DND-41 (cell line): ENCODE measurements at regions not wholly inside any gene's neighbourhood (a gene's known extent, or its start where the extent isn't known, plus 50 kb on each side); places are given as distances from the start of the nearest gene placed in this dataset.

ENCODE experiments used
- ATAC-seq: fragments of 200-7000 bp; cut with Tn5 transposase; 3 replicates; pipeline ENCODE4 v1.9.1; 2021; ENCODE audit warnings: low read depth; ENCODE audit not compliant: insufficient read depth
- DNase-seq: peaks from one replicate; pipeline ENCODE4 v3.0.0-alpha.2; 2020
- H2AFZ ChIP-seq: 2 replicates; pipeline ENCODE4 v1.6.0; 2012; ENCODE audit warnings: low read depth, low read length
- H3K27ac ChIP-seq: 2 replicates; pipeline ENCODE4 v1.5.1; 2012; ENCODE audit warnings: low read length, inconsistent platforms
- H3K27me3 ChIP-seq: fragments of 200-600 bp; sonication (generic); 2 replicates; pipeline ENCODE4 v1.6.0; 2012; ENCODE audit warnings: low read length, mild to moderate bottlenecking, inconsistent platforms; ENCODE audit not compliant: insufficient read depth, poor library complexity
- H3K36me3 ChIP-seq: 2 replicates; pipeline ENCODE4 v1.5.1; 2012; ENCODE audit warnings: low read length, inconsistent platforms; ENCODE audit not compliant: insufficient read depth
- H3K4me1 ChIP-seq: 2 replicates; pipeline ENCODE4 v1.5.1; 2012; ENCODE audit warnings: mild to moderate bottlenecking, low read length; ENCODE audit not compliant: insufficient read depth
- H3K4me2 ChIP-seq: 2 replicates; pipeline ENCODE4 v1.6.0; 2012; ENCODE audit warnings: mild to moderate bottlenecking, moderate library complexity, low read length, inconsistent platforms; ENCODE audit not compliant: insufficient read depth
- H3K4me3 ChIP-seq, 2 experiments: fragments of 200-600 bp in 1 of 2; shearing (Covaris generic) in 1 of 2; 2 replicates each; pipeline ENCODE4 v1.5.1; 2012 to 2016; ENCODE audit warnings: inconsistent platforms in 2 of 2, low read length in 2 of 2, mild to moderate bottlenecking in 2 of 2, low read depth in 1 of 2, moderate library complexity in 1 of 2
- H3K79me2 ChIP-seq: 2 replicates; pipeline ENCODE4 v1.6.0; 2012; ENCODE audit warnings: low read length, inconsistent platforms; ENCODE audit not compliant: insufficient read depth
- H3K9ac ChIP-seq: 2 replicates; pipeline ENCODE4 v1.6.0; 2012; ENCODE audit warnings: low read depth, mild to moderate bottlenecking, inconsistent platforms, low read length, moderate library complexity
- H3K9me3 ChIP-seq: 2 replicates; pipeline ENCODE4 v1.5.1; 2012; ENCODE audit warnings: low read length, moderate library complexity, mild to moderate bottlenecking, inconsistent platforms; ENCODE audit not compliant: insufficient read depth, severe bottlenecking
- H4K20me1 ChIP-seq: 2 replicates; pipeline ENCODE4 v1.6.0; 2012; ENCODE audit warnings: low read length; ENCODE audit not compliant: insufficient read depth
- CTCF ChIP-seq: IDR thresholded peaks from 2 replicates; pipeline ENCODE4 v1.5.1; 2012; ENCODE audit warnings: borderline replicate concordance, low read length, moderate library complexity, mild to moderate bottlenecking; ENCODE audit not compliant: poor library complexity, severe bottlenecking; ENCODE audit errors: extremely low read depth
- EZH2 ChIP-seq: IDR thresholded peaks from 3 replicates; pipeline ENCODE4 v1.6.1; 2012; ENCODE audit warnings: borderline replicate concordance, low read depth, mild to moderate bottlenecking, moderate library complexity, low read length, inconsistent platforms; ENCODE audit not compliant: severe bottlenecking

- no peak overlapping the region for H3K4me3 ChIP-seq
- H2AFZ ChIP-seq: no peak overlapping the region
- no peaks in the 10 kb centered on the region for H3K9me3 ChIP-seq
- no peak overlapping the region for H3K4me2 ChIP-seq
- ATAC-seq (no peak), DNase-seq (no peak)
- H3K27me3 ChIP-seq: no peaks in the 10 kb centered on the region
- no peaks in the 10 kb centered on the region for H3K36me3 ChIP-seq
- no peak overlapping the region for H3K27ac ChIP-seq
- H4K20me1 ChIP-seq: no peaks in the 10 kb centered on the region
- H3K4me1 ChIP-seq: no peaks in the 10 kb centered on the region
- no peaks in the 10 kb centered on the region for H3K79me2 ChIP-seq
- no peak overlapping the region for H3K9ac ChIP-seq
- no peak for TF ChIP-seq CTCF
- TF ChIP-seq EZH2: no peak
Observed at GRCh38 chr10:3396116-3396515, 223.5 kb upstream of the PITRM1 start.

- Histone ChIP-seq H3K79me2 (no peaks in the 10 kb centered on the region), H2AFZ (no peak overlapping the region), H3K4me2 (no peak overlapping the region), H3K9me3 (no peaks in the 10 kb centered on the region), H3K4me1 (no peaks in the 10 kb centered on the region), H3K36me3 (no peaks in the 10 kb centered on the region), H3K4me3 (no peak overlapping the region), H3K27ac (no peak overlapping the region), H4K20me1 (no peaks in the 10 kb centered on the region), H3K27me3 (no peaks in the 10 kb centered on the region), H3K9ac (no peak overlapping the region)
- TF ChIP-seq EZH2: no peak
- no peak for TF ChIP-seq CTCF
- no peak for ATAC-seq
- DNase-seq: no peak
Observed at GRCh38 chr10:3395458-3395861, 222.9 kb upstream of the PITRM1 start.

GRCh38 chr10:3395041-3395440, 222.5 kb upstream of the PITRM1 start:
- H4K20me1 ChIP-seq: no peaks in the 10 kb centered on the region
- no peak overlapping the region for H2AFZ ChIP-seq
- H3K79me2 ChIP-seq: no peaks in the 10 kb centered on the region
- ATAC-seq (no peak), DNase-seq (no peak)
- no peak overlapping the region for H3K4me2 ChIP-seq
- no peaks in the 10 kb centered on the region for H3K27me3 ChIP-seq
- no peak overlapping the region for H3K27ac ChIP-seq
- H3K36me3 ChIP-seq: no peaks in the 10 kb centered on the region
- no peaks in the 10 kb centered on the region for H3K9me3 ChIP-seq
- no peaks in the 10 kb centered on the region for H3K4me1 ChIP-seq
- no peak for TF ChIP-seq CTCF
- TF ChIP-seq EZH2: no peak
- no peak overlapping the region for H3K4me3 ChIP-seq
- no peak overlapping the region for H3K9ac ChIP-seq

GRCh38 chr10:3393958-3394357, 221.4 kb upstream of the PITRM1 start:
- Histone ChIP-seq H3K9ac (no peak overlapping the region), H3K4me3 (no peak overlapping the region), H3K4me2 (no peak overlapping the region), H2AFZ (no peak overlapping the region), H3K79me2 (no peaks in the 10 kb centered on the region), H4K20me1 (no peaks in the 10 kb centered on the region), H3K27ac (no peak overlapping the region), H3K4me1 (no peaks in the 10 kb centered on the region), H3K27me3 (no peaks in the 10 kb centered on the region), H3K36me3 (no peaks in the 10 kb centered on the region), H3K9me3 (no peaks in the 10 kb centered on the region)
- no peak for TF ChIP-seq CTCF
- TF ChIP-seq EZH2: no peak
- ATAC-seq (no peak), DNase-seq (no peak)
